ENCODE measurements at regions not wholly inside any gene's neighbourhood (a gene's known extent, or its start where the extent isn't known, plus 50 kb on each side); places are given as distances from the start of the nearest gene placed in this dataset.

- DNase-seq = no peak
Measured at GRCh38 chr18:53610957-53611356, 613.5 kb downstream of the MBD2 start.

- DNase-seq = no peak
Measured at GRCh38 chr18:53606792-53607191, 617.7 kb downstream of the MBD2 start.

- no peak for DNase-seq
Measured at GRCh38 chr18:53605198-53605597, 619.3 kb downstream of the MBD2 start.

- no peak for DNase-seq
Measured at GRCh38 chr18:53603276-53603675, 621.2 kb downstream of the MBD2 start.

GRCh38 chr18:53601344-53601743, 623.1 kb downstream of the MBD2 start:
- no peak for DNase-seq

- no peak for DNase-seq
Measured at GRCh38 chr18:53586923-53587322, 637.5 kb downstream of the MBD2 start.

All from SHP77 (cell line).